Activated CD8-positive, alpha-beta memory T cell treated with anti-CD3 and anti-CD28 coated beads for 36 hours (primary cell): ENCODE measurements at regions not wholly inside any gene's neighbourhood (a gene's known extent, or its start where the extent isn't known, plus 50 kb on each side); places are given as distances from the start of the nearest gene placed in this dataset.
"Not testable (repeated sequence)": the region's sequence is repeated elsewhere in the genome, so short reads cannot be mapped to it uniquely, and the experiment has no call there.

Experiments used
- CTCF ChIA-PET: fragments of 350-600 bp; sonication (Branson Sonifier 250); formaldehyde crosslinking; loops from one replicate; lab custom pipeline; 2021; ENCODE audit warnings: antibody characterized with exemption; lab: Charles Lee
- POLR2A ChIA-PET: fragments of 350-600 bp; sonication (Branson Sonifier 250); formaldehyde crosslinking; loops from one replicate; lab custom pipeline; 2021; ENCODE audit warnings: antibody characterized with exemption; lab: Charles Lee

DNA sequence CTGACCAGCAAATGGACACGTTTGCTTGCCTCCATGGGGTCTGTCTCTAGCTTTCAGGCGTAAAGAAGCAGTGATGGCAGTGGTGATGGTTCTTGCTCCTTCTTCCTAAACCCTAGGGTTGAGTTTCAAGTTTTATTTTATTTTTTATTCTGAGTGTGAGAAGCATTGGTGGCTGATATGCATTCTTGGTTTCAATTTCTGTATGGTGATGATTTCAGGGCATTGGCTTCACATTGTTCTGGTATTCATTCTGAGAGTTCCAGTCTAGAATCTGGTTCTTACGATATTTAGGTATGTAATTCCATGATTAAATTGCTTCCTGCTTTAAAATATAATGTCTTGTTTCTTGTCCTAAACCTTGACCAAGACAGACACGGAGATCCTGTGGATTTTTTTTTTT is 444.5 kb upstream of the IMPG1 start:
- ChIA-PET CTCF (no interaction called here), POLR2A (no interaction called here)

DNA sequence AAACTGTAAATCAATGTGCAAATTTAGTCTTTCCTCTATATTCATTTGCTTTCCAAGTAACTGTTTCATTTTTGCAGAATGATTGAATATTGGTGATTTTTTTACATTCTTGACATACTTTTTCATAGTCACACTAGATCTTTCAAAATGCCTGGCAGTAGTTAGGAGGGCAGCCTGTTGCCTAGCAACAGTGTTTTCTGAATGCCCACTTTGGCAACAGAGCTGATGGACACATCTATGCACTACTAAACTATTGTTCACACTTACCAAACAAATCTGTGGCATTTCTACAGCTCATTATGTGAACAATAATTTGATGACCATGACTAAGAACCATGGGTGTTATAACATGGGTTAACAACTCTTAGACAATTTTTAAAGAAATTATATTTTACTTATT is 438.0 kb upstream of the IMPG1 start:
- ChIA-PET CTCF (no interaction called here), POLR2A (no interaction called here)

- CTCF ChIA-PET = no interaction called here
- POLR2A ChIA-PET = no interaction called here
Observed at GRCh38 chr6:76509397-76509796, 436.9 kb upstream of the IMPG1 start.

- ChIA-PET POLR2A (no interaction called here), CTCF (no interaction called here)
Observed at GRCh38 chr6:76506808-76507207, 434.3 kb upstream of the IMPG1 start.

- POLR2A ChIA-PET = no interaction called here
- CTCF ChIA-PET = no interaction called here
Observed at GRCh38 chr6:76495909-76496308, 423.4 kb upstream of the IMPG1 start.

- POLR2A ChIA-PET, CTCF ChIA-PET: not testable (repeated sequence)
Observed at GRCh38 chr6:76491376-76491775, 418.9 kb upstream of the IMPG1 start.

GRCh38 chr6:76490456-76490855 is 418.0 kb upstream of the IMPG1 start:
- ChIA-PET CTCF (no interaction called here), POLR2A (no interaction called here)

GRCh38 chr6:76481101-76481500 is 408.6 kb upstream of the IMPG1 start:
- CTCF ChIA-PET = no interaction called here
- POLR2A ChIA-PET = no interaction called here

GRCh38 chr6:76472858-76473257 is 400.4 kb upstream of the IMPG1 start:
- ChIA-PET POLR2A (no interaction called here), CTCF (no interaction called here)

GRCh38 chr6:76466286-76466685 is 393.8 kb upstream of the IMPG1 start:
- POLR2A ChIA-PET = no interaction called here
- CTCF ChIA-PET = no interaction called here

GRCh38 chr6:76465410-76465809 is 392.9 kb upstream of the IMPG1 start:
- ChIA-PET CTCF (no interaction called here), POLR2A (no interaction called here)

DNA sequence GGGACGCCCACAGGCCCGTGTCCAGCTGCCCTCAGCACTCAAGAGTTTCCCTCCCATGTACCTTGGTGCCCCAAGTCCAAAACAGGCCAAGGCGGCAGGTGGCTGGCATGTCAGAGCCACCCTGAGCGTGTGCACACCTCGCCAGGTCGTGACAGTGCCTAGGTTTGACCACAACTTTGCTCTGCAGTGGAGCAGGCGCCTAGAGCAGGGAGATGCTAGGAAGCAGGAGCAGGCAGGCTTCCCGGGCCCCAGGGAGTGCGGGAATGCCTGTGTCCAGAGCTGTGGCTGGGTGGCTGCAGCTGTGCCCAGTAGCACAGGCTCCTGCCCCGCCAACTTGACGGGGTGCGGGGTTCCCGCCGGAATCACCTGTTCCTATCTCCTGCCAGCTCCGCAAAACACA is 380.8 kb upstream of the IMPG1 start:
- ChIA-PET CTCF (no interaction called here), POLR2A (no interaction called here)

DNA sequence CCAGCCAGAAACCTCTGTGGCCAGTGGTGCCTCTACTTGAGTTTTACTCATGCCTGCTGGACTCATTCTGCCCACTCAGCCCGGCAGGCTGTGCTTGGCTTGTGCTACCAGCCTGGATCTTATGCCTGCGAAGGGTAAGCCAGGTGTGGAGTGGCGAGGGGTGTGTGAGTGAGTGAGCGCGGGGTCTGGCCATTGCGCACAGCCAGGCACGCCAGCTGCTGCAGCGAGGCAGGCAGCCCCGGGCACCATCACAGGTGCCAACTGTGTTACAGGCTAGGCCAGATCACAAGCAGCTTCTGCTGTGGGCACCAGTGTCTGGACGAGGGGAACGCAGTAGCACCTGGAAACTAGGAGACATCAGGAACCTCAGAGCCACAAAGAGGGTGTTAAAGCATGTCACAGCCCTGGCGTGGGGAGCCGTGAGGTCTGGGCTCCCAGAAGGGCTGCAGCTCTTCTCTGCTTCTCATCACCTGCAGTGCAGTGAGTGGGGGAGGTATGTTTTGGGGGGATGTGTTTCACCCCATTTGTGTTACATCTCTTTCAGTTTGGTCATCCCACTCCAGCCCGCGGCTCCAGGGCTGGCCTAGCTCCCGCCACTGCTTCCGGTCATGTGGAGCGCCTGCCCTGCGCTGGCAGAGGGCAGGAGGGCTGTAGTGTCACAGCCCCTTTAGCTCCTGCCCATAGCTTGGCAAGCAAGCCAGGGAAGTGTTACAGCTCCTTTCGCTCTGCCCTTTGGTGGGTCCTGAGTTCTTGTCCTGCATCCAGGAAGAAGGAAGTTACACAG is 379.7 kb upstream of the IMPG1 start:
- POLR2A ChIA-PET = no interaction called here
- CTCF ChIA-PET = no interaction called here

GRCh38 chr6:76448109-76448508 is 375.6 kb upstream of the IMPG1 start:
- ChIA-PET POLR2A (no interaction called here), CTCF (no interaction called here)

- POLR2A ChIA-PET = no interaction called here
- CTCF ChIA-PET = no interaction called here
Observed at GRCh38 chr6:76441875-76442274, 369.4 kb upstream of the IMPG1 start.

DNA sequence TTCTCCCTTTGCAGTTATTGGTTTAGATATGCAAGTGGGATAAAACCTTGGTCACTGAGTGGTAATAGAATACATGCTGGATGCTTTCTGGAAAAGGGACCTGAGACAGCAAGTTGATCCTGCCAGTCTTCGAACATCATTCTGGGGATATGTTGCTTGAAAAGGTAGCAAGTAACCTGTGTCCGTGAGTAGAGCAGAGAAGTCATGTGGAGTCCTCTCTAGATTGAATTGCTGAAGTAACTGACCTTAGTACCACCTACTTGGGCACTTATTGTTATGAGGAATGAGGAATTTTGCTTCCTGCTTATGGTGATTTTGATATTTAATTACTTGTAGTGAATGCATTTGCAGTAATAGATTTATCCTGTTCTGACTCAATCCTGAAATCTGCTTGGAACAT is 367.3 kb upstream of the IMPG1 start:
- CTCF ChIA-PET = no interaction called here
- POLR2A ChIA-PET = no interaction called here

DNA sequence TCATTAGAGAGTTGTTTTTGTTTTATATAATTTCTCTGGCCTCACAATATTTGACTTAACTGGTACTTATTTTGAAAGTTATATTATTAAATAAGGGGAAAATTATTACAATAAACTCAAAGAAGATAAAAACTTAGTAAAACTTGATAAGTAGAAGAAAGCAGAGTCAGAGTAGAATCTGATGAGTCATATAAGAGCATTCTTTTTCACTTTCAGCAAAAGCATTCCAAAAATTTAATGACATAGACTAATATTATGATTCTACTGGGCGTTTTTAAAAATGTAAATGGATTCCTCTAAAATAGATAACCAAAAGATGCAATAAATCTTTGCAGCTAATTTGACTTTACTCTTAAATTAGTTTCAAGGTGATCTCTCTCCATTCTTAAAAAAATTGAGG is 366.3 kb upstream of the IMPG1 start:
- CTCF ChIA-PET = no interaction called here
- POLR2A ChIA-PET = no interaction called here

DNA sequence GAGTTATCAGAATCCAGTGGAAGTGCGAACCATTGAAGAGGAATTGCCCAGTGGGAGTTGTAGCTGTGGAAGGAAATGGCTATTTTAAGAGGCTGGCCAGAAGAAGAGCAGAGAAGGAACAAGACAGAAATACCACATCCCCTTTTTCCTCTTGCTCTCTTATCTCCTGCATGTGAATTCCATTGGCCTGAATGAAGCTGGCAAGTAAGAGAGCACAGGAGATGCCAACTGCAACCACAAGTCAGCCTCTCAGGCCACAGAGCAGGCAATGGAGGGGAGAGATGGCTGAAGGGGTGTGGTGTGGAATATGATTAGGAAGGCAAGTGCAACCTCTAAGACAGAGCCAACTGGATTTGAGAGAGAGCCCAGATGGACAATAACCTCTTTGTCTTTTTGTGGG is 362.7 kb upstream of the IMPG1 start:
- CTCF ChIA-PET = no interaction called here
- POLR2A ChIA-PET = no interaction called here

- POLR2A ChIA-PET = no interaction called here
- CTCF ChIA-PET = no interaction called here
Observed at GRCh38 chr6:76422511-76423213, 350.2 kb upstream of the IMPG1 start.

GRCh38 chr6:76420094-76420493 is 347.6 kb upstream of the IMPG1 start:
- POLR2A ChIA-PET = no interaction called here
- CTCF ChIA-PET = no interaction called here

GRCh38 chr6:76418560-76419223 is 346.2 kb upstream of the IMPG1 start:
- CTCF ChIA-PET = no interaction called here

More at GRCh38 chr6:76418560-76419223, 346.2 kb upstream of the IMPG1 start:
- POLR2A ChIA-PET = no interaction called here
